ENCODE measurements at regions not wholly inside any gene's neighbourhood (a gene's known extent, or its start where the extent isn't known, plus 50 kb on each side); places are given as distances from the start of the nearest gene placed in this dataset.

DNA sequence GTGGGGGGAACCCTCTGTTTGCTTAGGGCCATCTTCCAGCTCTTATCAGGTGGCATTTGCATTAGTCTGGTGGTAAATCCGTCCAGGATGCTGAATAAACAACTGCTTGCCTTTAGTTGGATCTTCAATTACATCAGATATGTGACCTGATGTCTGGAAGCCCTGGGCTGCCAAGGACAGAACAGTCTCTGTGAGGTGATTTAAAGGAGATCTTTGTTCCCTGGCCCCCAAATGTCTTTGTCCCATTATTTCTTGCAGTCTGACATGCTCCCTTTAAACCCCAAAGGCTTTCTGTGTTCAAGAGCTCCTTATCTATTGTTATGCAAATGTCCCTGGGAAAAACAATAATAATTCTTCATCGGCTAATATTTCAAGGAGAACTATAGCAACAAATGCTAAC, 84.6 kb upstream of the SPTLC3 start:
- TF ChIP-seq, protein P1, sequence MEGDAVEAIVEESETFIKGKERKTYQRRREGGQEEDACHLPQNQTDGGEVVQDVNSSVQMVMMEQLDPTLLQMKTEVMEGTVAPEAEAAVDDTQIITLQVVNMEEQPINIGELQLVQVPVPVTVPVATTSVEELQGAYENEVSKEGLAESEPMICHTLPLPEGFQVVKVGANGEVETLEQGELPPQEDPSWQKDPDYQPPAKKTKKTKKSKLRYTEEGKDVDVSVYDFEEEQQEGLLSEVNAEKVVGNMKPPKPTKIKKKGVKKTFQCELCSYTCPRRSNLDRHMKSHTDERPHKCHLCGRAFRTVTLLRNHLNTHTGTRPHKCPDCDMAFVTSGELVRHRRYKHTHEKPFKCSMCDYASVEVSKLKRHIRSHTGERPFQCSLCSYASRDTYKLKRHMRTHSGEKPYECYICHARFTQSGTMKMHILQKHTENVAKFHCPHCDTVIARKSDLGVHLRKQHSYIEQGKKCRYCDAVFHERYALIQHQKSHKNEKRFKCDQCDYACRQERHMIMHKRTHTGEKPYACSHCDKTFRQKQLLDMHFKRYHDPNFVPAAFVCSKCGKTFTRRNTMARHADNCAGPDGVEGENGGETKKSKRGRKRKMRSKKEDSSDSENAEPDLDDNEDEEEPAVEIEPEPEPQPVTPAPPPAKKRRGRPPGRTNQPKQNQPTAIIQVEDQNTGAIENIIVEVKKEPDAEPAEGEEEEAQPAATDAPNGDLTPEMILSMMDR (IDR thresholded peaks at IDR 0.05; ENCODE audit: control extremely low read depth in 1 of 3, insufficient read depth in 1 of 3, low read depth in 1 of 3, low read length in 3 of 3), result no peak
- TF ChIP-seq MAX (IDR thresholded peaks at IDR 0.05), result no peak
- no peak for TF ChIP-seq TCF12 (IDR thresholded peaks at IDR 0.05; ENCODE audit: low read depth, low read length)

Data from H1 (cell line).